WTC11 (cell line): ENCODE measurements at regions not wholly inside any gene's neighbourhood (a gene's known extent, or its start where the extent isn't known, plus 50 kb on each side); places are given as distances from the start of the nearest gene placed in this dataset.

Experiments
- ATAC-seq: fragments of 200-7000 bp; cut with Tn5 transposase; 2 replicates; pipeline ENCODE4 v1.10.0; 2021; ENCODE audit warnings: mild to moderate bottlenecking, moderate library complexity
- CTCF ChIA-PET: fragments of 300-600 bp; sonication (Branson Sonifier 250); formaldehyde crosslinking; loops from one replicate; lab custom pipeline; 2021; ENCODE audit warnings: antibody characterized with exemption; lab: Charles Lee
- POLR2A ChIA-PET: fragments of 350-600 bp; sonication (Branson Sonifier 250); formaldehyde crosslinking; loops from one replicate; lab custom pipeline; 2021; ENCODE audit warnings: antibody characterized with exemption; lab: Charles Lee
- DNase-seq: peaks from one replicate; pipeline ENCODE4 v3.0.0; 2021; ENCODE audit warnings: low spot score
- H3K27ac Mint-ChIP-seq: 2 replicates; pipeline ENCODE4 v1.8.0; 2021; ENCODE audit warnings: mixed read lengths
- H3K27me3 Mint-ChIP-seq: 2 replicates; pipeline ENCODE4 v1.8.0; 2021; ENCODE audit warnings: low read depth, mild to moderate bottlenecking, moderate library complexity, mixed read lengths
- H3K36me3 Mint-ChIP-seq: 2 replicates; pipeline ENCODE4 v1.8.0; 2021; ENCODE audit warnings: mixed read lengths
- H3K4me1 Mint-ChIP-seq: 2 replicates; pipeline ENCODE4 v1.8.0; 2022; ENCODE audit warnings: mixed read lengths
- H3K4me3 Mint-ChIP-seq: 2 replicates; pipeline ENCODE4 v1.8.0; 2021; ENCODE audit warnings: mild to moderate bottlenecking, moderate library complexity, mixed read lengths
- H3K9me3 Mint-ChIP-seq: 2 replicates; pipeline ENCODE4 v1.8.0; 2021; ENCODE audit warnings: mixed read lengths
- AR ChIP-seq: fragments of 250-450 bp; sonication (Bioruptor Pico); IDR thresholded peaks from 2 replicates; pipeline ENCODE4 v1.9.0; 2021; ENCODE audit warnings: mild to moderate bottlenecking
- ARID4B ChIP-seq: sonication (generic); formaldehyde crosslinking; IDR thresholded peaks from 2 replicates; pipeline ENCODE4 v1.8.0; 2023; ENCODE audit warnings: missing genetic modification reagents, mild to moderate bottlenecking, borderline replicate concordance
- CREM ChIP-seq: sonication (generic); formaldehyde crosslinking; IDR thresholded peaks from 2 replicates; pipeline ENCODE4 v1.8.1; 2022; ENCODE audit warnings: mild to moderate bottlenecking, missing genetic modification reagents, moderate library complexity
- ELF4 ChIP-seq: sonication (generic); formaldehyde crosslinking; IDR thresholded peaks from 2 replicates; pipeline ENCODE4 v1.8.1; 2022; ENCODE audit warnings: low read depth, mild to moderate bottlenecking, moderate library complexity, missing genetic modification reagents
- FOXJ3 ChIP-seq: sonication (generic); formaldehyde crosslinking; IDR thresholded peaks from 2 replicates; pipeline ENCODE4 v1.9.0; 2021; ENCODE audit warnings: missing genetic modification reagents, mild to moderate bottlenecking, borderline replicate concordance
- GTF2I ChIP-seq: fragments of 250-450 bp; sonication (Bioruptor Pico); conservative IDR thresholded peaks from 2 replicates; pipeline ENCODE4 v1.4.0; 2021; ENCODE audit warnings: mild to moderate bottlenecking
- IRF2 ChIP-seq: sonication (generic); formaldehyde crosslinking; IDR thresholded peaks from 2 replicates; pipeline ENCODE4 v1.8.0; 2022; ENCODE audit warnings: low read depth, missing genetic modification reagents, borderline replicate concordance
- KAT7 ChIP-seq: sonication (generic); formaldehyde crosslinking; IDR thresholded peaks from 2 replicates; pipeline ENCODE4 v1.8.1; 2023; ENCODE audit warnings: missing genetic modification reagents, mild to moderate bottlenecking, borderline replicate concordance
- SMAD3 ChIP-seq: sonication (generic); formaldehyde crosslinking; IDR thresholded peaks from 2 replicates; pipeline ENCODE4 v1.8.0; 2022; ENCODE audit warnings: missing genetic modification reagents, mild to moderate bottlenecking, borderline replicate concordance
- SMAD4 ChIP-seq: sonication (generic); formaldehyde crosslinking; IDR thresholded peaks from 2 replicates; pipeline ENCODE4 v1.8.0; 2022; ENCODE audit warnings: mild to moderate bottlenecking, missing genetic modification reagents
- SP1 ChIP-seq: sonication (generic); formaldehyde crosslinking; conservative IDR thresholded peaks from 2 replicates; pipeline ENCODE4 v1.8.1; 2022; ENCODE audit warnings: missing genetic modification reagents
- TEAD1 ChIP-seq: sonication (generic); formaldehyde crosslinking; IDR thresholded peaks from 2 replicates; pipeline ENCODE4 v1.8.0; 2022; ENCODE audit warnings: mild to moderate bottlenecking, missing genetic modification reagents
- ZBTB21 ChIP-seq: sonication (generic); formaldehyde crosslinking; IDR thresholded peaks from 2 replicates; pipeline ENCODE4 v1.8.1; 2023; ENCODE audit warnings: mild to moderate bottlenecking, missing genetic modification reagents, borderline replicate concordance
- ZMAT4 ChIP-seq: fragments of 250-450 bp; sonication (Bioruptor Pico); IDR thresholded peaks from 2 replicates; pipeline ENCODE4 v1.9.0; 2021; ENCODE audit warnings: mild to moderate bottlenecking
- ZNF138 ChIP-seq: sonication (generic); formaldehyde crosslinking; conservative IDR thresholded peaks from 2 replicates; pipeline ENCODE4 v1.8.1; 2022; ENCODE audit warnings: mild to moderate bottlenecking, moderate library complexity, missing genetic modification reagents
- ZNF219 ChIP-seq: sonication (generic); formaldehyde crosslinking; IDR thresholded peaks from 2 replicates; pipeline ENCODE4 v1.8.0; 2023; ENCODE audit warnings: missing genetic modification reagents, mild to moderate bottlenecking, borderline replicate concordance
- ZNF281 ChIP-seq: sonication (generic); formaldehyde crosslinking; IDR thresholded peaks from 2 replicates; pipeline ENCODE4 v1.8.0; 2023; ENCODE audit warnings: mild to moderate bottlenecking, missing genetic modification reagents
- ZNF416 ChIP-seq: fragments of 250-450 bp; sonication (Bioruptor Pico); IDR thresholded peaks from 2 replicates; pipeline ENCODE4 v1.9.0; 2021; ENCODE audit warnings: mild to moderate bottlenecking, inconsistent platforms
- ZNF423 ChIP-seq: fragments of 250-450 bp; sonication (Bioruptor Pico); IDR thresholded peaks from 2 replicates; pipeline ENCODE4 v2.1.2; 2022; ENCODE audit warnings: mild to moderate bottlenecking, moderate library complexity
- ZNF425 ChIP-seq: fragments of 250-450 bp; sonication (Bioruptor Pico); conservative IDR thresholded peaks from 2 replicates; pipeline ENCODE4 v1.9.0; 2021; ENCODE audit warnings: mild to moderate bottlenecking
- ZNF512 ChIP-seq: sonication (generic); formaldehyde crosslinking; IDR thresholded peaks from 2 replicates; pipeline ENCODE4 v1.8.1; 2022; ENCODE audit warnings: missing genetic modification reagents, borderline replicate concordance

GRCh38 chr5:119828541-119828940 is 199.2 kb downstream of the FAM170A start:
- ATAC-seq (no peak), DNase-seq (no peak)
- no peak overlapping the region for H3K27ac Mint-ChIP-seq
- H3K36me3 Mint-ChIP-seq, result no peaks in the 10 kb centered on the region
- ChIA-PET POLR2A (no interaction called here), CTCF (no interaction called here)
- no peak overlapping the region for H3K4me3 Mint-ChIP-seq
- no peaks in the 10 kb centered on the region for H3K4me1 Mint-ChIP-seq
- no peaks in the 10 kb centered on the region for H3K27me3 Mint-ChIP-seq
- TF ChIP-seq ZNF281 (no peak), ZNF416 (CRISPR knock-in tag) (no peak), ZNF219 (CRISPR knock-in tag) (no peak), FOXJ3 (no peak), ZNF512 (CRISPR knock-in tag) (no peak), SMAD3 (no peak), TEAD1 (CRISPR knock-in tag) (no peak), ZNF423 (CRISPR knock-in tag) (no peak), ARID4B (no peak), ZNF138 (CRISPR knock-in tag) (no peak), SMAD4 (CRISPR knock-in tag) (no peak), CREM (no peak)
- peaks cover 2% of the 10 kb centered on the region; the same call in 1 of the 2 replicates for H3K9me3 Mint-ChIP-seq

GRCh38 chr5:119829341-119829740 is 200.0 kb downstream of the FAM170A start:
- CTCF ChIA-PET, result no interaction called here
- H3K27ac Mint-ChIP-seq, result no peak overlapping the region
- peaks cover 2% of the 10 kb centered on the region; the same call in 1 of the 2 replicates for H3K9me3 Mint-ChIP-seq
- H3K36me3 Mint-ChIP-seq, result no peaks in the 10 kb centered on the region
- POLR2A ChIA-PET, result no interaction called here
- no peak for ATAC-seq
- no peak for DNase-seq
- H3K27me3 Mint-ChIP-seq, result no peaks in the 10 kb centered on the region
- no peak overlapping the region for H3K4me3 Mint-ChIP-seq
- H3K4me1 Mint-ChIP-seq, result no peaks in the 10 kb centered on the region
- TF ChIP-seq ZNF425 (CRISPR knock-in tag), result no peak
- TF ChIP-seq SP1 (CRISPR knock-in tag), result no peak
- no peak for TF ChIP-seq SMAD3
- no peak for TF ChIP-seq GTF2I
- no peak for TF ChIP-seq ELF4
- TF ChIP-seq IRF2, result no peak
- no peak for TF ChIP-seq KAT7 (CRISPR knock-in tag)
- TF ChIP-seq ZMAT4, result no peak
- TF ChIP-seq AR (CRISPR knock-in tag), result no peak
- no peak for TF ChIP-seq ZBTB21
